Body of pancreas (tissue), 4 donors: ENCODE measurements at regions not wholly inside any gene's neighbourhood (a gene's known extent, or its start where the extent isn't known, plus 50 kb on each side); places are given as distances from the start of the nearest gene placed in this dataset.

Source experiments
- POLR2A ChIP-seq, 3 donors: fragments of 450-650 bp; IDR thresholded peaks; one replicate each; pipeline ENCODE4 v1.6.1; 2016; ENCODE audit warnings: antibody characterized with exemption in 3 of 3, mild to moderate bottlenecking in 2 of 3
- TF ChIP-seq, protein P1 (sequence below), 7 experiments: fragments of 450-650 bp in 4 of 7; fragments of 200-600 bp in 3 of 7; sonication (generic) in 3 of 7; IDR thresholded peaks; one replicate each; pipeline ENCODE4 v1.5.1; 2016 to 2019; ENCODE audit warnings: antibody characterized with exemption in 7 of 7

DNA sequence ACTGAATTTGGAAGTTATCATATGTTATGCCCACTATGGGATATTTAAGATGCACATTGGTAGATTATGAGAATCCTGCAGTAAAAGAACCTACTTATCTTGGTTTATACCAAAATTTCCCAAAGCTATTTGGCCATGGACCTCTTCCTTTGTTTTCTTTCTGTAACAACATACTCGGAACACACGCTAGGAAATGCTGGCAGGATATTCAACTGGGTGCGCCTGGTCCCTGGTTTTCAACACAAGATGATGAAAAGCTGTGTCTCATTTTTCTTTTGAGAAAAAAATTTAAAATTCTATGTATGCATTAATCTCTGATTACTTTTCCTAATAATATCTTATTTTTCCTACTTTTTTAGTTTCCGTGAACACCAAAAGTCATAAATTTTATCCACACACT, 128.5 kb upstream of the NRP1 start:
- TF ChIP-seq, protein P1, sequence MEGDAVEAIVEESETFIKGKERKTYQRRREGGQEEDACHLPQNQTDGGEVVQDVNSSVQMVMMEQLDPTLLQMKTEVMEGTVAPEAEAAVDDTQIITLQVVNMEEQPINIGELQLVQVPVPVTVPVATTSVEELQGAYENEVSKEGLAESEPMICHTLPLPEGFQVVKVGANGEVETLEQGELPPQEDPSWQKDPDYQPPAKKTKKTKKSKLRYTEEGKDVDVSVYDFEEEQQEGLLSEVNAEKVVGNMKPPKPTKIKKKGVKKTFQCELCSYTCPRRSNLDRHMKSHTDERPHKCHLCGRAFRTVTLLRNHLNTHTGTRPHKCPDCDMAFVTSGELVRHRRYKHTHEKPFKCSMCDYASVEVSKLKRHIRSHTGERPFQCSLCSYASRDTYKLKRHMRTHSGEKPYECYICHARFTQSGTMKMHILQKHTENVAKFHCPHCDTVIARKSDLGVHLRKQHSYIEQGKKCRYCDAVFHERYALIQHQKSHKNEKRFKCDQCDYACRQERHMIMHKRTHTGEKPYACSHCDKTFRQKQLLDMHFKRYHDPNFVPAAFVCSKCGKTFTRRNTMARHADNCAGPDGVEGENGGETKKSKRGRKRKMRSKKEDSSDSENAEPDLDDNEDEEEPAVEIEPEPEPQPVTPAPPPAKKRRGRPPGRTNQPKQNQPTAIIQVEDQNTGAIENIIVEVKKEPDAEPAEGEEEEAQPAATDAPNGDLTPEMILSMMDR (IDR thresholded peaks at IDR 0.05) = no peak
- TF ChIP-seq POLR2A (IDR thresholded peaks at IDR 0.05) = no peak
